ENCODE measurements at regions not wholly inside any gene's neighbourhood (a gene's known extent, or its start where the extent isn't known, plus 50 kb on each side); places are given as distances from the start of the nearest gene placed in this dataset.

DNA sequence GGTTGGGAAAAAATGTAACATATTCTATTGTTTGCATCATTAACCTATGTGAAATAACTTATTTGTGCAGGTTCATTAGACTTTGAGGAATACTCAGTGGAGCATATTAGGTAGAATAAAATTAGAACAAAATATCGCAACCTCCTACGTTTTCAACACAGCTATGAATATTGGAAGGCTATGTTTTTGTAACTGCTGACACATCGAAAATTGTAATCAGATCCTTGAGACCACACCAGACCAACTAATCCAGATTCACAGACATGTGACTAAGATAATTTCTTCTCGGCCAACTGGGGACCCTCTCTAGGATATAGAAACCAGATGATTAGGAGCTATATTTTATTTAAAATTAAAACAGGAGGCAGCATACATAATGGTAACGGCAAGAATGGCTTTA is 77.5 kb upstream of the VWC2 start:
- TF ChIP-seq CTCF (conservative IDR thresholded peaks at IDR 0.05; ENCODE audit: low read length) (no peak), EZH2phosphoT487 (IDR thresholded peaks at IDR 0.05; ENCODE audit: borderline replicate concordance) (no peak)

All from Loucy (cell line).